HL-60 (cell line): ENCODE measurements at regions not wholly inside any gene's neighbourhood (a gene's known extent, or its start where the extent isn't known, plus 50 kb on each side); places are given as distances from the start of the nearest gene placed in this dataset.
A peak's percentile ranks its signal among the peaks of the same experiment; 100 is the strongest.

ENCODE experiments used
- DNase-seq, 2 experiments: peaks; one replicate each; pipeline ENCODE4 v3.0.0-alpha.2; 2010 to 2020; ENCODE audit warnings: low read depth in 1 of 2, low spot score in 1 of 2
- H3K27ac ChIP-seq: fragments of 250-450 bp; sonication (Bioruptor Pico); replicated peaks from 2 replicates; pipeline ENCODE4 v1.5.1; 2020; ENCODE audit warnings: mild to moderate bottlenecking, moderate library complexity
- H3K27me3 ChIP-seq: fragments of 250-450 bp; sonication (Bioruptor Pico); 2 replicates; pipeline ENCODE4 v1.5.1; 2021; ENCODE audit warnings: mild to moderate bottlenecking, moderate library complexity; ENCODE audit not compliant: insufficient read depth, poor library complexity, severe bottlenecking
- H3K4me3 ChIP-seq: replicated peaks from 2 replicates; pipeline ENCODE4 v1.5.1; 2011; ENCODE audit warnings: mild to moderate bottlenecking, control low read depth, low read length; ENCODE audit not compliant: insufficient read depth
- CTCF ChIP-seq: IDR thresholded peaks from one replicate; pipeline ENCODE4 v1.5.1; 2011; ENCODE audit warnings: low read length, control low read depth, inconsistent platforms; ENCODE audit not compliant: insufficient read depth
- GABPA ChIP-seq: IDR thresholded peaks from 2 replicates; pipeline ENCODE4 v1.6.1; 2012; ENCODE audit warnings: low read depth
- POLR2AphosphoS5 ChIP-seq: IDR thresholded peaks from 2 replicates; pipeline ENCODE4 v1.6.1; 2012; ENCODE audit warnings: low read depth
- REST ChIP-seq: IDR thresholded peaks from 2 replicates; pipeline ENCODE4 v1.6.1; 2012; ENCODE audit warnings: low read depth; ENCODE audit not compliant: insufficient replicate concordance
- SPI1 ChIP-seq: IDR thresholded peaks from 2 replicates; pipeline ENCODE4 v1.6.1; 2012; ENCODE audit warnings: low read depth, mild to moderate bottlenecking, borderline replicate concordance

- TF ChIP-seq SPI1 = no peak
- no peak for TF ChIP-seq REST
- no peak for TF ChIP-seq GABPA
- no peak for TF ChIP-seq CTCF
- no peak for TF ChIP-seq POLR2AphosphoS5
- Histone ChIP-seq H3K4me3 (no peak overlapping the region), H3K27ac (no peak overlapping the region), H3K27me3 (no peaks in the 10 kb centered on the region)
- peak in 1 of 2 experiments; percentile 32 for DNase-seq
Observed at GRCh38 chr20:52539891-52540290, 348.3 kb upstream of the ZFP64 start.

GRCh38 chr20:52536841-52537400 is 345.3 kb upstream of the ZFP64 start:
- TF ChIP-seq SPI1 (peak; percentile 30; the same call in 1 of the 2 replicates), REST (no peak), CTCF (no peak), POLR2AphosphoS5 (no peak), GABPA (no peak)
- Histone ChIP-seq H3K4me3 (no peak overlapping the region), H3K27me3 (no peaks in the 10 kb centered on the region), H3K27ac (no peak overlapping the region)
- DNase-seq = no peak

GRCh38 chr20:52536040-52536439 is 344.5 kb upstream of the ZFP64 start:
- no peak for TF ChIP-seq GABPA
- no peak for DNase-seq
- Histone ChIP-seq H3K4me3 (no peak overlapping the region), H3K27ac (no peak overlapping the region), H3K27me3 (no peaks in the 10 kb centered on the region)

GRCh38 chr20:52534616-52535015 is 343.0 kb upstream of the ZFP64 start:
- no peak for TF ChIP-seq GABPA
- TF ChIP-seq CTCF = no peak
- TF ChIP-seq SPI1 = no peak
- TF ChIP-seq POLR2AphosphoS5 = no peak
- no peak for TF ChIP-seq REST
- no peaks in the 10 kb centered on the region for H3K27me3 ChIP-seq
- H3K27ac ChIP-seq = no peak overlapping the region
- no peak overlapping the region for H3K4me3 ChIP-seq
- DNase-seq = no peak
